Kasumi-1 (cell line): ENCODE measurements at regions not wholly inside any gene's neighbourhood (a gene's known extent, or its start where the extent isn't known, plus 50 kb on each side); places are given as distances from the start of the nearest gene placed in this dataset.
"Not testable (repeated sequence)": the region's sequence is repeated elsewhere in the genome, so short reads cannot be mapped to it uniquely, and the experiment has no call there.

ENCODE experiments used
- DNase-seq, 2 experiments: peaks; one replicate each; lab custom pipeline; 2025; lab: John Stamatoyannopoulos, UW

DNA sequence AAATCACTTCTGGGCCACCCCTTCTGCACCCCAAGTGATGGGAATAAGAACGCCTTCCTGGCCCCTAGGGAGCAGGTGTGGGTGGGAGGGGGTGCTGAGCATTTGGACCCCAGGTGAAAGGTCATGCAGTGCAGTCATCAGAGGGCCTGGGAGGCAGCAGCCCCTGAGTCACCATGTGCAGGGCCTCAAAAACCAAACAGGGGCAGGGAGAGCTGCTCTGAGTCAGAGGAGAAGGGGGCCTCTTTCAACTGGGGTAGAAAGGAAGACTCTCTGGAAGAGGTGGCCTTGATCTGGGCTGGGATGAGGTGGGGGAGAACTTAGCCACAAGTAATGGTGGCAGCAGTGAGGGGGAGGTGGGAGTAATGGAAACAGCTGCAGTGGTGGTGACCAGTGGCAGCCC lies 164.3 kb downstream of the BUB3 start:
- DNase-seq, result no peak

DNA sequence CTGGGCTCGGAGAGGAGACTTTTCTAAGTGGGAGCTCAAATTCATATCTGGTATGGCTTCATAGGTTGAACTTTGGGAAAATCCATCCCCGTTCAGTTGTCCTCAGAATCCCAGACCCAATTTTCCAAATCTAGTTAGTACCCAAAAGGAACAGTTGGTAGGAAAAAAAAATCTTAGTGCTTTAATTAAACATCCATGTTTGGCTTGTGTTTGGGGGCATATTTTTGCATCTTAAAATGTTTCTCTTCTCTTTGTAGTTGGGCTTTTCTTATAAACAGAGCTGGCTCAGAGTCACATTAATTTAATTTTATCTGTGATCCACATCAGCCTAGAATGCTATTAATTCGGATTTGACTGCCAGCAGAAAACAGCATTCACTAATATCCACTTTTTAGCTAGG lies 165.9 kb downstream of the BUB3 start:
- no peak for DNase-seq

DNA sequence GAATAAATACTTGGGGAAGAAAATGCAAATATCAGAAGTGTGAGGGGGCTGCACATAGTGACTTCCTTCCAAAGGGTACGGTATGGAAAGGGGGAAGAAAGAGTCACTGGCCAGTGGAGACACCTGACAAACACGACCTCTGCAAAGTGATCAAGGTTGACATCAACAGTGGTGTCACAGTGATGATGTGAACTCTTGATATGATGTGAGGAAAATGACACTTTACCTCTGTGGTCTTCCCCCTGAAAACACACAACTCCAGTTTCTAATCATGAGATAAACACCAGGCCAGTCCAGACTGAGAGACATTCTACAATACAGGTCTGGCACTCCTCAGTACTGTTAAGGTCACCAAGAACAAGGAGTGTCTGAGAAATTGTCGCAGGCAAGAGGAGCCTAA lies 169.7 kb downstream of the BUB3 start:
- no peak for DNase-seq

DNA sequence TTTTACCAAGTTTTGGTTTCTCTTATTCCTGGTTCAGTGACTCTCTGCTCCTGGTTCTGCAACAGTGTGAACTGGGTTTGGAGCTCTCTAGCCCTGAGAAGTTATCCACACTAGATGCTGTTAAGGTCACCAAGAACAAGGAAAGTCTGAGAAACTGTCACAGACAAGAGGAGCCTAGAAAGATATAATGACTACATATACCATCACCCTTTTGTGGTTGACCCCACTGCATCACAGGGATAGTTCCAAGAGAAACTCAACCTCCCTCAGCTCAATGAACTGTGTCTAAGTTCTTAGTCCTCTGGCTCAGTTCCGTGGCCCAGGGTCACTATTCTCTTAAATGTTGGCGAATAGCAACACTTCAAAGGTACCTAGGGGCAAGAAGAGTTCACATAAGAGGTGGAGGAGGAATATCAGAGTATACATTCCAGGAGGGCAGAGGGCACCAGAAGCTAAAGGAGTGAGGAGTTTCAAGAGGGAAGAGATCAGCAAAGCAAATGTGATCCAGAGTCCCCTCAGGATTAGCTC lies 171.5 kb downstream of the BUB3 start:
- no peak for DNase-seq

DNA sequence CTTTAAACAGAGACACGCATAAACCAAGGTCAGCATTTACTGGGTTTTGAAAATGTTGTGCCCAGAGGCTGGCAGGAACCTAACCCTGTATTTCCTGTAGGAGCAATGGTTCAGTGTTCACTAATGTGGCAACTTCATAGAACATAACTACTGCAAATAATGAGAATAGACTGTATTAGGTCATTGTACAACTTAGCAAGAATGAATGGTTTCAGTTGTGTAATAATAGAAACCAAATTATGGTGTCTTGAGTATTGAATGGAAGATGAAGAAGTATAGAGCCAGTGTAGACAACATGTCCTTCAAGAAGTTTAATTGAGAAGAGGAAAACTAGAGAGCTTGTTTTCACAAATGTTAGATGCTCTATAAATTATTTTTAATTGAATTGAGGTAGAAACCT lies 172.5 kb downstream of the BUB3 start:
- no peak for DNase-seq

DNA sequence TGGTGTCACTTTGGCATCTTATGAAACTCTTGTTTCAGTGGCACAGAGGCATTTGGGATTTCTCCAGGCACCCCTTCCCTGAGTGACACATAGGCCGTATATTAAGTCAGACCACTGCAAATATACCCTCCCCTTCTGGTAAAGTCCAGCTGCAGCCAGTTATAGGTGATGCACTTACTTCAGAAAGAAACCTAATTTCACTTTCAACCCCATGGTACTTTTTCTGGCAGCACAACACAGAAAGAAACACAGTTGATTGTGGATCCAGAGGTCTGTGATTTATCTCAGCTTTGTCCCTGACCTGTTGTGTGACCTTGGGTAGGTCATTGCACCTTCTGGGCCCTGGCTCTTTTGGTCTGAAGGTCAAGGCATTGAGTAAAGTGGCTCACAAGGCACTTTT lies 173.2 kb downstream of the BUB3 start:
- DNase-seq, result no peak

DNA sequence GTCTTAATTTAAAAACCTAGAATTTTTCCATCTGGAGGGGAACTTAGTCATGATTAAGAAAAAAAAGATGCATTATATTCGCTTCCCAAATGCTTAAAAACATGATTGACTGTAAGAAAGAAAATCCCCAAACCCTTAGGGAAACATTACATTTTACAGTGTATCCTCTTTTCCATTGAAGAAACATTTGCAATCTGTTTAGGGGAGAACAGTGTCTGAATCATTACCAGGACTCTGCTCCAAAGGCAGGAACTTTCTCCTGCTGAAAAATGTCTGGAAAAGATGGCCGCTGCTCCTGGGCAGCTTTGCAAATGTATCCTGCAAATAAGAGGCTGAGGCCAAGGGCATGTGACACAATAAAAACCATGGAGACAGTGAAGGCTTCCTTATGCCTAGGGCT lies 173.7 kb downstream of the BUB3 start:
- DNase-seq, result no peak

DNA sequence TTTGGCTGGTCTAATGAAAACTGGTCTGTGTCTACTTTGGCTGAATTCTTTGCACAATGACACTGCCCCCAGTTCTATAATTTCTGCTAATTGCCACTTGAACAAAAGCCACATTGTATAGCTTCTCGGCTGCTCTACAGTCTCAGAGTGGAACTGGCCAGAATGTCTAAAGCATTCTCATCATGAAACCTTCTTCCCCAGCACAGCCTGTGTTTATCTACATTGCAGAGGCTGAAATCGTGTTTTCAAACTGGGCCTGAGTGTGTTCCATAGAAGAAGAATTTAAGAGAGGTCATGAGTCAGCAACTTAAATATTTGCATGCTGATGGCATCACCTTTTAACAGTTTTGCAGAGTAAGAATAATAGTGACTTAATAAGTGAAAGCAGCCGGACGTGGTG lies 177.2 kb downstream of the BUB3 start:
- DNase-seq, result no peak

DNA sequence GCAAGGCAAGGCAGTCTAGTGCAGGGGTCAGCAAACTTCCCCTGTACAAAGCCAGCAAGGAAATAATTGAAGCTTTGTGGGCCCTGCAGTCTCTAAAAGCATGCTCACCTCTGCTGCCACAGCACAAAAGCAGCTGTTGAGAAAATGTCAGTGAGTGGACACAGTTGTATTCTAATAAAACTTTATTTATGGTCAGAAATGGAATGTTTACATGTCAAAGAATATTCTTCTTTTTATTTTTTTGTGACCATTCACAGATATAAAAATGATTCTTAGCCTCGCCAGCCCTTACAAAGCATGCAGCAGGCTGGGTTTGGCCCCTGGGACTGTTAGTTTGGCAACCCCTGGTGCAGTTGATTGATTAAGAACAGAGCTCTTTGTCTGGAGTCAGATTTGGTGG lies 192.4 kb downstream of the BUB3 start:
- DNase-seq, result no peak

DNA sequence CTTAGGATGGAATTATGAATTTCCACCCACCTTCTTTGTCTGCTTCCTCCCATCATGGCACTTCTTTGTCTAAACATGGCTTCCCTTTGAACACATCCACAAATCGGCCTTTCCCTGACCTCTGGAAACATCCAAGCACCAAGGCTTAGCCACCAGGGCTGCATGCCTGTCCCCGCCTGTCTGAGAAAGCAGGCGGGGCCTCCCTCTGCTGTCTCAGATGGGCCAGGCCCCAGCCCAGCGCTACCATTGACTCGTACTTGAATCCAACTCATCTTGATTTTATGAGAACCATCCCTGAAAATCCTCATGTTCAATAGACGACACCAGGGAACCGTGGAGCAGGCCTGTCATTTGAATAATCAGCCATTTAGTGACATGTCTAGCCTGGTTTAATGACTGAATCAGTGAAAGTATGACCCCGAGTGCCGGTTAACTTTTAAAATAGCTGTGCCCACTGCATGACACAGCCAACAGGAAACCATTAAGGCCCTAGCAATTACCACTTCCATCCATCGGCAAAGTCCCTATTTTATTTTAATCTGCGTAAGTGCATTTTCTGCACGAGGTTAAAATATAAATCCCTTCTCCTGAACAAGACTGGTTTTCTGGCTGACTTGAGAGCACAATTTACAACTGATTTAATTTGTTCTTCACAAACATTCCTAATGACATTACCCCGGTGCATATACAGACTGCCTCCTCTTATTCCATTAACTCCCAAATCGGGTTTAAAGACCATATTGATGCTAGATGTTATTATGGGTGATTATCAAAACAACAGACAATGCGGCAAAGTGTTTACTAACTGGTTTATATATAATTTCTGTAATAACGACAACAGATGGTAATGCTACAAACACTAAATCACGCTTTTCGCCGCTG lies 194.7 kb downstream of the BUB3 start:
- DNase-seq, result no peak

DNA sequence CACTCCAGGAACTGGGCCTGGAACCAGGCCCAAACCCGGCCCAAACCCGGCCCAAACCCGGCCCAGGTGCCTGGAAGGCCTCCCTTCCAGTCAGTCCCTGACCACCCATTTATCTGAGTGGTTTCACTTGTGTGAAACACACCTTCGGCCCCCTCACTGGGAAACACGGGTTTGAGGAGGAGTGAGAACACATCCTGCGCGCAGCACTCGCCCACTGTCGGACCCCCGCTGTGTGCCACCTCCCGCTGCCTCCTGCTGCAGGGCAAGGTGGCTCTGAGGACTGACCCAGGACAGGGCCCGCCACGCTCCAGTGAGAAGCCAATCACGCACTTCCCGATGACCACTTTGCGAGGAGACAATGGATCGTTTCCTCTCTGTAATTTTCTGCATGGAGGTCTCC lies 197.5 kb downstream of the BUB3 start:
- DNase-seq, result no peak

DNA sequence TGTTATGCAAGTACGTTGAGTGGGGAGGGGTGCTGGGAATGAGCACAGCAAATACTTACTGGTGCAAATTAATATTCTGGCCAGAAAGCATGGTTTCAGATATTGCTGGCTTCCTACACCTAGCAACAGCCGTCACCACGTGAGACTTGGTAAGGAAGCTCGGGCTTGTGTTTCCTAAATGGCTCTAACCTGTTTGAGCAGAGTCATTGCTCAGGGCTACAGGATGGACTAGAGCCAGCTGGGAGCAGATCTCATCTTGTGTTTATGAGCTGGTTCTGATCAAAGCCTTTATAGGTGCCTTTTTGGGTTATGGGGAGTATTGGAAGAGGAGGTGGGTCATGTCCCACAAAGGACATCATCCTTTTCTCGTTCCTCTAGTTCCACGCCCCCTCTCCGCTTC lies 200.3 kb downstream of the BUB3 start:
- no peak for DNase-seq

DNA sequence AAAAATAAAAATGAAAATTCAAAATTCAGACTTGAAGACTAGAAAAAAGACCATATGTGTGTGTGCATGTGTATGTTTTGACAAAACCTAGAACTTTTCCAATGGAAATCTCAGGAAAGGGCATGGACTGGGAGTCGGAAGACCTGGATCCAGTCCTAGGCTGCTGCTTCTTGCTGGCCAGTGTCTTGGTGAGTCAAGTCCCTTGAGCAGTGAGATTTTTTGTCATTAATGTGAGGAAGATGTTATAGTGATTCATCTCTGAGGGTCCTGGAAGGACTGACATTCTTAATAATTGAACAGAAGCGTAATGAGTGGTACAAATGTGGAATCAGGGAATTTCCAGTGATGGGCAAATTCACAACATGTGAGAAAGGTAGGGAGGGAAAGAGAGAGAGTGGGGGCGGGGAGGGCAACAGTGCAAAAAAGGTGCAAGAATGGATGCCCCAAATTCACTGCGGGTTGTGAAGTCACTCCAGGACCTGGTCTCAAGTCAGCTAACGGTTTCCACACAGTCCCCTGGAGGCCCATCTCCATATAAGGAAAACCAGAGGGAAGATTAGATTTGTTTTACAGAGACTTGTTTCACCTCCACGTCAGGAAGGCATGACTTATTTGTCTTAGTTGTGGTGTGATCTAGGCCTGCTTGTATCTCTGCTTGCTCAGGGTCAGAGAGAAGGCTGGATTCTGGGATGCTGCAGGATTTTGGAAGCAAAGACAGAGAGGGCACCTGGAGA lies 201.7 kb downstream of the BUB3 start:
- no peak for DNase-seq

DNA sequence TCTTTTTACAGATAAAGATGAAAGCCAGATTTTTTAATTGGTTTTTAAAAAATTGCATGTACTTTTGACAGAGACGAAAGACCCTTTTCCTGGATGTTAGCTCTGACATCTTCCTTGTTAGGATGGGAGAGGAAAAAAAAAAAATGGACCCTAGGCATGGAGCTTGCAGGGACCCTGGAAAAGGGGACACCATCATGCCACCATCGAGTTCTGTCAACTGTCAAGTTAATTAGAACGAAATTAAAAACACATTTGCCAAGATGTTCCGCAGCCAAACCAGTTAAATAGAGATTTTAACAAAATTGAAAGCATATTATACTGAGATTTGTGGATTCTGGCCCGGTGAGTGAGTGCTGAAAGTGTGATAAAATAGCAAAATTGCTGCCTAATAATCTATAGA lies 202.6 kb downstream of the BUB3 start:
- no peak for DNase-seq

DNA sequence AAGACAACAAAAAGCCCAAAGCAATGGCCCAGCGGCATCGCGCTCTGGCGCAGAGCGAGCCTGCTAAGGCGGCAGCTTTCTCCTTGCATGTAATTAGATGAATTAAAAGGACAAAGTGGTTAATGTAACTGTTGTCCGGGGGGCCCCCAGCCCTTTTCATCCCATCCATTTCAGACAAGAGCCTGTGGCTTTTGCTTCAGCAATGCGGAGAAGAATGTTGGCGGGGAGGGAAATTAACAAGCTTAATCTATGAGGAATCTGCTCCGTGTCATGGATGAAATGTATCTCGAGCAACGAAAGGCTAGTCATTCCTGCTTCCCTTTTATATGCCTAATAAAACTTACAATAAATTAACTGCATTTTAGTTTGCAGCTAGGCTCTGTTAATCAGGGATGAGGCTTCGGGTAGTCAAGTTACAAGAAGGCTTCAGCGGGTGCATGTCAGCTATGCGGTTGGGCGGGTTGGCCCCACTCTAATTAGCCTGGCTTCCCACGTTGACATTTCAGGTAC lies 203.3 kb downstream of the BUB3 start:
- DNase-seq, result no peak

DNA sequence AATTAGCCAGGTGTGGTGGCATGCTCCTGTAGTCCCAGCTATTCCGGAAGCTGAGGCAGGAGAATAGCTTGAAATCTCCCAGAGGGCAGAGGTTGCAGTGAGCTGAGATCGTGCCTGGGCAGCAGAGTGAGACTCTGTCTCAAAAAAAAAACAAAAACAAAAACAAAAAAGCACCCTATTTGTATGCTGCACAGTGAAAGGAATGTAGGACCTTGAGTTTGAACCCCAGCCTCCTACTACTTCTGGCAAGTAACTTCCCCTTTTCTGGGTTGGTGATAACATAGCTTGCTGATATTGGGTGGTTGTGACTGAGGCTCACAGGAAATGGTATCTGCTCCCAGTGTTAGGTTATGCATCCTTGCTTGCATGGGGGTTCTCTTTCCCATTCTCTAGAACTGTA lies 205.3 kb downstream of the BUB3 start:
- DNase-seq, result no peak

DNA sequence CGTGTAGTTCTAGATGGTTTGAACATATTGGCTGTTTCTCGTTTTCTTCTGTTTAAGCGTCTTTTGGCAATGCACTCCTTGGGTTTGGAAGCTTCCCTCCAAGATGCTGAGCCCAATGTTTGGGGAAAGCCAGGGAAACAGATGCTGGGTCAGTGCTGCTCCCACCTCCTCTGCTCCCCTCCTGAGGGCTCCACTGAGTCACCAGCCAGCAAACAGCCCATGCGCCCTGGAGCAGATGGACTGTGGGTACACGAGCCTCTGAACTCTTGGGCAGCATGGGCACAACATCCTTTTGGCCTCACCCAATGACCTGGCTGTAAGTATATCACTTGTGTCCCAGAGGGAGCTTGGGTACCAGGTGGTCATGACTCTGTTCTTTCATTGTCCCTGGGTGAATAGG lies 207.6 kb downstream of the BUB3 start:
- no peak for DNase-seq

DNA sequence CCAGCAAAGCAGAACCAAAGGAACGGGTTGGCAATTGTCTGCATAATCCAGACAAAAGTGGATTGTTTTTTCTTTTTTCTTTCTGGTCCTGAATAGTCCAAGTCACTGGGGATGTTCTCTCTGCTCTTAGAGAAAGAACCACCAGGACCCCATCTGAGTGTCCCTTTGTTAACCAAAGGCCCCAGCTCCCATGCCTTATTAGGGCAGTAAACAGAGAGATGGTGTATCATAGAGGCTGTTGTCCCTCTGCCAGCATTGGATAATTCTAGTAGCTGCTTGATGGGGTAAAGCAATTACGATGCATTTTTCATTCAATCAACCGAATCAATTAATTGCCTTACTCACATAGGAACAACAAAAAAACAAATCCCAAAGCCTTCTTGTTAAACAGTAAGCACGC lies 213.0 kb downstream of the BUB3 start:
- no peak for DNase-seq

DNA sequence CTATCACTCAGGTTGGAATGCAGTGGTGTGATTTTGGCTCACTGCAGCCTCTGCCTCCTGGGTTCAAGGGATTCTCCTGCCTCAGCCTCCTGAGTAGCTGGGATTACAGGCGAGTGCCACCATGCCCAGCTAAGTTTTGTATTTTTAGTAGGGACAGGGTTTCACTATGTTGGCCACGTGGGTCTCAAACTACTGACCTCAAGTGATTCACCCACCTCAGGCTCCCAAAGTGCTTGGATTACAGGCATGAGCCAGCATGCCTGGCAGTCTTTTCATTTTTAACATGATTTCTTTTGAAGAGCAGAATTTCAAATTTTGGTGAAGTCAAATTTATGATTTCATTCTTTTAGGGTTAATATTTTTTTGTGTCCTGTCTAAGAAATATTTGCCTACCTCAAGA lies 217.4 kb downstream of the BUB3 start:
- DNase-seq, result not testable (repeated sequence)

DNA sequence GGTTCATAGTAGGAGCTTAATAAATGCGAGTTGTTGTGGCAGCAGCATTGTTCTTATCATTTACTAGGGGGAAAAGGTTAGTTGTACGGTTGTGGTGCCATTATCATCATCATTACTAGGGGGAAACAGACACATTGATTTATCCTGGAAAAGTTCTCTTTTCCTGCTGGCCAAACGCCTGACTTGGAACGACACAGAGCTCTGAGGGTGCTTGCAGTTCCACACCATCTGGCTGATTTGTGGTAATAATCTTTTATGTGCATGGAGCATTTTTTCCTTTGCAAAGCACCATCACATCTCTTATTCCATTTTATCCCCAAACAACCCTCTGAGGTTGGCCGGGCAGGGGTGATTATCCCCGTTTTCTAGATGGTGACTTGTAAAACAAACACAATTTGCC lies 219.4 kb downstream of the BUB3 start:
- DNase-seq, result no peak

DNA sequence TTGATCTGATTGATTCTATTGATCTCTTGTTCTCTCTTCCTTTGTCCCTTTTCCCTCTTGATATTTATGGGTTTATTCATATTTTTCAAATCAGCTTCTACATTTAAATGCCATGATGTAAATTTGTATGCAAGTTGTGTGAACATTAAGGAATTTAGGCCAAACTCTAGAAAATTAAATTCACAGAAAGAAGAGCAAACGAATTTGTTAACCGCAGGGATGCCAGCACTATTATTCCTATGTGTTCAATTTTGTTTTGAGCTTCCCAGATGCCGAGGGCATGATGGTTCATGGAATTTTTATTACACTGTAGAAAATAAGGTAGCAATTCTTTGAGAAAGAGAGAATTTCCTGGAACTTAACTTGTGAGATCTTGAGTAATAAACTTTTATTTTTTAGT lies 220.9 kb downstream of the BUB3 start:
- no peak for DNase-seq

DNA sequence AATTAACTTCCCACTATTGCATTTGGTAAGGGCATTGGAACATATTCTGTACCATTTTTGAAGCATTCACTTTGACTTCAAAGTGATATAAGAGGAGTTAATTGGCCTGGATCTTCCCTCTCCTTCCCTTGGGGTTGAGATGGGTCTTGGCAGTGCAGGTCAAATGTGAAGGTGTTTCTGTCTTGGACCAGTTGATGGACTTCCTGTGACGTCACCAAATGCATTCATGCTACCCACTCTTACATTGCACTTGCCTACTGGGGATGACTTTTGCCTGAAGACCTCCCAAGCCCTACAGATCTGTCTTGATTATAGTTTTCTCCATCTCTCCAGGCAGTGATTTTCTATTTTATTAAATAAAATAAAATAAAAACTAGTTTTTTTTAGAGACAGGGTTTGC lies 221.5 kb downstream of the BUB3 start:
- DNase-seq, result no peak

DNA sequence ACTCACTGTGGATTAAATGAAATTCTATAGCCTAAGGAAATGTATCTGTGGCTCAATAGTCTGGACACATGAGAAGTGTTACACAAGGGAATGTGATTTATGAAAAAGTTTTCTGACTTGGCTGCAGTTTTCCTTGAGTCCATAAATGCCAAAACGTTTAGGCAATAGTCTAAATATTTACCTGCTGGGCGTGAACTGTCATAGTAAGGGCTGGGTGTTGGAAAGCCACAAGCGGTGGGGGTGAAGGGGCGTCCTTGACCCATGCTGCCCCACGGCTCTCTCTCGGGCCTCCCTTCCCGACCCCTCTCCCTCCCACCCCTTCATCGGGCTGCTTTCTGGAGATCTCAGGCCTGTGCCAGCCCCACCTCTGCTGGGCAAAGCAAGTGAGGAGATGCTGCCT lies 223.7 kb downstream of the BUB3 start:
- no peak for DNase-seq
